AG10803 (cell line): ENCODE measurements at regions not wholly inside any gene's neighbourhood (a gene's known extent, or its start where the extent isn't known, plus 50 kb on each side); places are given as distances from the start of the nearest gene placed in this dataset.

Experiments
- DNase-seq: peaks from one replicate; pipeline ENCODE4 v3.0.0; 2010; ENCODE audit warnings: low read depth
- H3K4me3 ChIP-seq: 2 replicates; pipeline ENCODE4 v1.5.1; 2011; ENCODE audit warnings: mild to moderate bottlenecking, low read length, control low read depth
- TF ChIP-seq, protein P1 (sequence below): conservative IDR thresholded peaks from 2 replicates; pipeline ENCODE4 v1.5.1; 2011; ENCODE audit warnings: mild to moderate bottlenecking, low read length, control low read depth, inconsistent platforms

DNA sequence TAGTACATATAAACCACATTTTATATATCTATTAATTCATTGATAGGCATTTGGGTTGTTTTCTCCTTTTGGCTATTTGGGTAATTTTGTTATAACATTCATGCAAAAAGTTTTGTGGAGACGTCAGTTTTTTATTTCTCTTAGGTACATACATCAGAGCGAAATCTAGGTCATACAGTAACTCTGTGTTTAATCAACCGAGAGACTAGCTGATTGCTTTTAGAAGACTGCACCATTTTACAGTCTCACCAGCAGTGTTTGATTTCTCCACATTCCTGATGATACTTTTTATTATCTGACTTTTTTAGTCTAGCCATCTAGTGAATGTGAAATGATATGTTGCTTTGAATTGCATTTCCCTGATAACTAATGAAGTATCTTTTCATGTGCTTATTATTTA lies 1019.3 kb downstream of the NSUN3 start:
- no peak for DNase-seq
- TF ChIP-seq, protein P1, sequence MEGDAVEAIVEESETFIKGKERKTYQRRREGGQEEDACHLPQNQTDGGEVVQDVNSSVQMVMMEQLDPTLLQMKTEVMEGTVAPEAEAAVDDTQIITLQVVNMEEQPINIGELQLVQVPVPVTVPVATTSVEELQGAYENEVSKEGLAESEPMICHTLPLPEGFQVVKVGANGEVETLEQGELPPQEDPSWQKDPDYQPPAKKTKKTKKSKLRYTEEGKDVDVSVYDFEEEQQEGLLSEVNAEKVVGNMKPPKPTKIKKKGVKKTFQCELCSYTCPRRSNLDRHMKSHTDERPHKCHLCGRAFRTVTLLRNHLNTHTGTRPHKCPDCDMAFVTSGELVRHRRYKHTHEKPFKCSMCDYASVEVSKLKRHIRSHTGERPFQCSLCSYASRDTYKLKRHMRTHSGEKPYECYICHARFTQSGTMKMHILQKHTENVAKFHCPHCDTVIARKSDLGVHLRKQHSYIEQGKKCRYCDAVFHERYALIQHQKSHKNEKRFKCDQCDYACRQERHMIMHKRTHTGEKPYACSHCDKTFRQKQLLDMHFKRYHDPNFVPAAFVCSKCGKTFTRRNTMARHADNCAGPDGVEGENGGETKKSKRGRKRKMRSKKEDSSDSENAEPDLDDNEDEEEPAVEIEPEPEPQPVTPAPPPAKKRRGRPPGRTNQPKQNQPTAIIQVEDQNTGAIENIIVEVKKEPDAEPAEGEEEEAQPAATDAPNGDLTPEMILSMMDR: no peak

GRCh38 chr3:95084738-95085137 lies 1021.9 kb downstream of the NSUN3 start:
- DNase-seq: no peak
- no peak overlapping the region for H3K4me3 ChIP-seq
- TF ChIP-seq, protein P1: no peak

More for the DNA sequence above, 1019.3 kb downstream of the NSUN3 start:
- no peak overlapping the region for H3K4me3 ChIP-seq

GRCh38 chr3:95088464-95088863 lies 1025.6 kb downstream of the NSUN3 start:
- no peak overlapping the region for H3K4me3 ChIP-seq
- no peak for DNase-seq
- TF ChIP-seq, protein P1: no peak

- DNase-seq: no peak
- H3K4me3 ChIP-seq: no peak overlapping the region
- TF ChIP-seq, protein P1: no peak
Observed at GRCh38 chr3:95097493-95097892, 1034.6 kb downstream of the NSUN3 start.

GRCh38 chr3:95120921-95121320 lies 1058.1 kb downstream of the NSUN3 start:
- no peak overlapping the region for H3K4me3 ChIP-seq
- TF ChIP-seq, protein P1: no peak
- no peak for DNase-seq

DNA sequence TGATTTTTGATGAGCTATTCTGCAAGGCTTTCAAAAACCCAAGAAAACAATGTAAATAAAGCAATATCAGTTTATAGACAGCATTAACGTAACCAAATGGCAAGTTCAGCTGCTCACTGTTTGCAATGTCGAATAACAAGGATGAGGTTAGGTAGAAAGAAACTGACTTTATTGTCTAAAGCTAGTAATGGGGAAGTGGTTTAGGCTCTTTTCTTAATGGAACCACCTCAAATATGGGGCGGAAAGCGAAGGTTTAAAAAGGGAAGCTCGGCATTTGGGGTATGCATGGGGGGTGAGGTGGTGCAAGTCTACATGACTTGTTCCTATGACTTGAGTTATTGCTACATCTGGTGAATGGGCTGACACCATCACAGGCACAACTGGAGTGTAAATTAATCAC lies 1060.2 kb downstream of the NSUN3 start:
- TF ChIP-seq, protein P1: no peak
- DNase-seq: no peak
- H3K4me3 ChIP-seq: no peak overlapping the region

DNA sequence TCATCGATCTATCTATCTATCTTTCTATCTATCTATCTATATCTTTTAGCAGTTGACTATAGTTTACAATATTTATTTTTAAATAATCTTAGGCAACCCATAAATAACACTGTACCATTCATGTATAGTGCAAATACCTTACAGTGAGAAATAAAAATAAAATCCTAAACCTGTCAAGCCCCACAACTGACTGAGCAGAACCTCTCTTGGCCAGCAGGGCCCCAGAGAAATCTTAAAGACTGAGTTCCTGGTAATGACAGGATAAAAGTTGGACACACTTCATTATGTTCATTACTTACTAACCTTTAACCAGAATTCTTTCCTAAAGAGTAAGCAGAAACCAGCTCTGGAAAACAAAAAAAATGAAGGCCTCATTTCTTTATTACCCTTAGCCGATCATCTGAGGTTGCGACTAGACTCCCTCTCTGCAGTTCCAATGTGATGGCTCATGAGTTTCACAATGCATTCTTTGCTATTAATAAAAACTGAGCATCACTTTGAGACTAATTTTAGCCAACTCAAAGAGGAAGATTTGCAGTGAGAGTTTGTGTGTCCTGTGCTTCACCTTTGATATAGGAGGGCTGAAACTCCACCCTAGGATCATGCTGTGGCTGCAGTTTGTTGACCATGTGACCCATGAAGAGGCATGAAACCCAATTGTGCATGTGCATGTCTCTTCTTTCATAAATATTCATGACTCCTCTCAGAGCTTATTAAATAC lies 1072.0 kb downstream of the NSUN3 start:
- DNase-seq: no peak
- TF ChIP-seq, protein P1: no peak
- H3K4me3 ChIP-seq: no peak overlapping the region
